ENCODE measurements at regions not wholly inside any gene's neighbourhood (a gene's known extent, or its start where the extent isn't known, plus 50 kb on each side); places are given as distances from the start of the nearest gene placed in this dataset.

DNA sequence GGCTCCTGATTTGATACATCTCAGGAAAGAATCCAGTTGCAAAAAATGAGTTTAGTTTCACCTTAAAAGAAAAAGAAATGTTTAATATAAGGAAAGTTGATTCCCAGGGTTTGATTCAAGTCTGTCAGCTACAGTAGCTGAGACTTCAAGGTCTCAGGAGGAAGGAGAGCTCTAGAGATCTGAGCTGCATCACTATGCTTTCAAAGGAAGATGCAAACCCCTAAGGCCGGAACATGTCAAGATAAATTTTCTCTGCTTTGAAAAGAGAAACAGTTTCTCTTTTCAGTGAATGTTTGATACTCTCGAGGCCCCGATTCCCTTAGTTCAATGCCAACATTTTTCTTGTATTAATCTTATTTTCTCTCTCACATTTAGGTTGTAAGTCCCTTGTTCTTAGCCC lies 128.6 kb downstream of the RGPD3 start:
- intact Hi-C loops (cut with DNase I; ENCODE audit: low total_unique reads): no loop called here
- DNase-seq (ENCODE audit: low spot score in 2 of 2): no peak
- H3K4me1 ChIP-seq: no peaks in the 10 kb centered on the region

DNA sequence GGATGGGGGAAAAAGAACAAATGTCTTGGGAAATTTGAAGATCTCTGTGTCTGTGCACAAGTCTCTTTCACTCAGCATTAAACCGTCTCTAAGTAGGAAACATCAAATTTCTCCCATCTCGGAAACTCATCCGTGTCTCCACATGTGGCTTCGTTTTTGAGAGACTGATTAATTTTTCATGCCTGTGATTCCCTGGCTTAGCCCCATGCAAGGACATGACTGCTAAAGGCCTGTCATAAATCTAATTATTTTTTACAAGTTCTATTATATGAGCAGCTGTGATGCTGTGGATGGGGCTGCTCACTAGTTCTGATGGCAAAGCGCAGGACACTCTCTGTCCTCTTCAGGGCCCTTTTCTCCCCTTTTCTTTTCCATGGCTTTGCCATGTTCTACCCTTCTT lies 129.1 kb downstream of the RGPD3 start:
- DNase-seq (ENCODE audit: low spot score in 2 of 2): no peak
- H3K4me3 ChIP-seq: no peak overlapping the region
- no peaks in the 10 kb centered on the region for H3K9me3 ChIP-seq
- TF ChIP-seq POLR2A (IDR thresholded peaks at IDR 0.05) (no peak), CTCF (IDR thresholded peaks at IDR 0.05) (no peak), POLR2AphosphoS5 (IDR thresholded peaks at IDR 0.05) (no peak)
- intact Hi-C loops (cut with DNase I; ENCODE audit: low total_unique reads): no loop called here
- no peak overlapping the region for H3K27ac ChIP-seq
- H3K4me1 ChIP-seq: no peaks in the 10 kb centered on the region
- H3K27me3 ChIP-seq: no peaks in the 10 kb centered on the region
- no peaks in the 10 kb centered on the region for H3K36me3 ChIP-seq

More for the DNA sequence above, 128.6 kb downstream of the RGPD3 start:
- TF ChIP-seq POLR2A (IDR thresholded peaks at IDR 0.05) (no peak), POLR2AphosphoS5 (IDR thresholded peaks at IDR 0.05) (no peak), CTCF (IDR thresholded peaks at IDR 0.05) (no peak)
- H3K27me3 ChIP-seq: no peaks in the 10 kb centered on the region
- H3K36me3 ChIP-seq: no peaks in the 10 kb centered on the region
- no peaks in the 10 kb centered on the region for H3K9me3 ChIP-seq
- H3K27ac ChIP-seq: no peak overlapping the region
- no peak overlapping the region for H3K4me3 ChIP-seq

- Histone ChIP-seq H3K4me3 (no peak overlapping the region), H3K9me3 (no peaks in the 10 kb centered on the region), H3K4me1 (no peaks in the 10 kb centered on the region), H3K27me3 (no peaks in the 10 kb centered on the region), H3K36me3 (no peaks in the 10 kb centered on the region), H3K27ac (no peak overlapping the region)
- TF ChIP-seq POLR2AphosphoS5 (IDR thresholded peaks at IDR 0.05) (no peak), CTCF (IDR thresholded peaks at IDR 0.05) (no peak), POLR2A (IDR thresholded peaks at IDR 0.05) (no peak)
- DNase-seq (ENCODE audit: low spot score in 2 of 2): no peak
- intact Hi-C loops (cut with DNase I; ENCODE audit: low total_unique reads): no loop called here
Measured at GRCh38 chr2:106338043-106338442, 130.2 kb downstream of the RGPD3 start.

- H3K27me3 ChIP-seq: no peaks in the 10 kb centered on the region
- no peak for DNase-seq (ENCODE audit: low spot score in 2 of 2)
- H3K9me3 ChIP-seq: no peaks in the 10 kb centered on the region
- no peaks in the 10 kb centered on the region for H3K4me1 ChIP-seq
- TF ChIP-seq POLR2AphosphoS5 (IDR thresholded peaks at IDR 0.05) (no peak), CTCF (IDR thresholded peaks at IDR 0.05) (no peak), POLR2A (IDR thresholded peaks at IDR 0.05) (no peak)
- intact Hi-C loops (cut with DNase I; ENCODE audit: low total_unique reads): no loop called here
- H3K4me3 ChIP-seq: no peak overlapping the region
- H3K27ac ChIP-seq: no peak overlapping the region
- H3K36me3 ChIP-seq: no peaks in the 10 kb centered on the region
Measured at GRCh38 chr2:106336737-106337136, 131.5 kb downstream of the RGPD3 start.

GRCh38 chr2:106336108-106336507 lies 132.1 kb downstream of the RGPD3 start:
- Histone ChIP-seq H3K36me3 (no peaks in the 10 kb centered on the region), H3K4me1 (no peaks in the 10 kb centered on the region), H3K4me3 (no peak overlapping the region), H3K27ac (no peak overlapping the region), H3K9me3 (peaks cover 0 to 3% of the 10 kb centered on the region in 2 donors), H3K27me3 (no peaks in the 10 kb centered on the region)
- no peak for DNase-seq (ENCODE audit: low spot score in 2 of 2)
- TF ChIP-seq POLR2A (IDR thresholded peaks at IDR 0.05) (no peak), CTCF (IDR thresholded peaks at IDR 0.05) (no peak), POLR2AphosphoS5 (IDR thresholded peaks at IDR 0.05) (no peak)
- intact Hi-C loops (cut with DNase I; ENCODE audit: low total_unique reads): no loop called here
